Heart right ventricle (tissue), 16 donors: ENCODE measurements at regions not wholly inside any gene's neighbourhood (a gene's known extent, or its start where the extent isn't known, plus 50 kb on each side); places are given as distances from the start of the nearest gene placed in this dataset.

Experiments used
- ATAC-seq, 8 donors: fragments of 200-7000 bp; cut with Tn5 transposase; one replicate each; pipeline ENCODE4 v1.9.1; 2020; ENCODE audit warnings: mild to moderate bottlenecking in 8 of 8, moderate library complexity in 8 of 8, moderate number of reproducible peaks in 1 of 8
- DNase-seq, 2 donors: peaks; one replicate each; pipeline ENCODE4 v3.0.0-alpha.2; 2020
- H3K27ac ChIP-seq, 10 donors: fragments of 200-600 bp; sonication (generic) in 2 of 10; one replicate each; pipeline versions ENCODE4 v1.5.0 to v1.8.0; 2020 to 2022; ENCODE audit warnings: mild to moderate bottlenecking in 3 of 10
- H3K27me3 ChIP-seq, 7 donors: fragments of 200-600 bp; one replicate each; pipeline ENCODE4 v1.8.0; 2021 to 2022; ENCODE audit warnings: mild to moderate bottlenecking in 2 of 7
- H3K36me3 ChIP-seq, 9 donors: fragments of 200-600 bp; sonication (generic) in 1 of 9; one replicate each; pipeline versions ENCODE4 v1.5.0 to v1.8.0; 2020 to 2022; ENCODE audit warnings: mild to moderate bottlenecking in 2 of 9
- H3K4me1 ChIP-seq, 9 donors: fragments of 200-600 bp; sonication (generic) in 1 of 9; one replicate each; pipeline versions ENCODE4 v1.5.0 to v1.8.0; 2020 to 2022; ENCODE audit warnings: mild to moderate bottlenecking in 4 of 9
- H3K4me3 ChIP-seq, 10 donors: fragments of 200-600 bp; sonication (generic) in 2 of 10; one replicate each; pipeline versions ENCODE4 v1.5.0 to v1.8.0; 2020 to 2022; ENCODE audit warnings: mild to moderate bottlenecking in 7 of 10, moderate library complexity in 2 of 10
- H3K9me3 ChIP-seq, 11 donors: fragments of 200-600 bp in 10 of 11; sonication (generic) in 2 of 11; one replicate each; pipeline versions ENCODE4 v1.5.0 to v1.8.0; 2013 to 2022; ENCODE audit warnings: mild to moderate bottlenecking in 2 of 11, control low read depth in 1 of 11, moderate library complexity in 1 of 11
- CTCF ChIP-seq, 9 donors: fragments of 200-600 bp; sonication (generic) in 2 of 9; IDR thresholded peaks; one replicate each; pipeline versions ENCODE4 v1.5.0 to v1.8.0; 2021 to 2022; ENCODE audit warnings: antibody characterized with exemption in 9 of 9, mild to moderate bottlenecking in 5 of 9, moderate library complexity in 1 of 9
- WGBS, 2 donors: extraction: QIAGEN DNeasy Blood & Tissue Kit; methylation state at CpG; one replicate each; pipeline ENCODE4 v1.1.7; 2013; ENCODE audit warnings: inconsistent platforms in 1 of 2; 5-methylcytosine and 5-hydroxymethylcytosine counted together
- intact Hi-C, 10 donors: fragments of 100-400 bp; cut with DNase I; formaldehyde crosslinking; loops; one replicate each; pipeline versions ENCODE4 v1.11.1 to v1.14.2; 2022
- donor health status: Arrhythmogenic right ventricular cardiomyopathy.
- donor health status: ischemic (EF 13 %, LVEDD 7.1; RV severe dilation, severe dysfunction).
- donor health status: healthy with polysubstance abuse.
- donor health status: DM: no; HTN: yes; CAD: no.
- donor health status: DM: no; HTN: no; CAD: no.
- donor health status: ischemic (EF 25% LVEDD 6.9; RV normal size, moderate dysfunction).
- donor health status: ischemic (EF 25% LVEDD 5.7; RV mildly dilated, moderate dysfunction).
- donor health status: healthy.
- donor health status: DM: yes; HTN: yes; CAD: no.
- donor health status: Ischemic cardiomyopathy.
- donor health status: ischemic (EF 35%, LVEDD 5.7; RV mildly dilated, moderate dysfunction).
- donor health status: nonischemic (EF 11% LVEDD 7.7; RV severe dilation, severe dysfunction).
- donor health status: DM: yes; HTN: yes; CAD: no.
- donor health status: PGD.
- donor health status: ischemic (EF 29% LVEDD 5.4; RV normal size, mild dysfunction).
- donor health status: nonischemic (EF 23%, LVEDD 6.1; RV moderate dilation, normal function).

- intact Hi-C loops: no loop called here
- no peak for TF ChIP-seq CTCF (IDR thresholded peaks at IDR 0.05)
Measured at GRCh38 chr14:83798421-83798820, 1731.5 kb upstream of the FLRT2 start.

GRCh38 chr14:83799233-83799632 lies 1730.7 kb upstream of the FLRT2 start:
- intact Hi-C loops: no loop called here
- Histone ChIP-seq H3K9me3 (peaks cover 0 to 5% (median 0%) of the 10 kb centered on the region in 11 donors), H3K27ac (no peak overlapping the region), H3K27me3 (no peaks in the 10 kb centered on the region), H3K4me3 (no peak overlapping the region), H3K4me1 (no peaks in the 10 kb centered on the region), H3K36me3 (no peaks in the 10 kb centered on the region)
- ATAC-seq: no peak
- no peak for TF ChIP-seq CTCF (IDR thresholded peaks at IDR 0.05)
- no peak for DNase-seq

More at GRCh38 chr14:83798421-83798820, 1731.5 kb upstream of the FLRT2 start:
- Histone ChIP-seq H3K36me3 (no peaks in the 10 kb centered on the region), H3K9me3 (peaks cover 0 to 5% (median 0%) of the 10 kb centered on the region in 11 donors), H3K27ac (no peak overlapping the region), H3K4me3 (no peak overlapping the region), H3K27me3 (no peaks in the 10 kb centered on the region), H3K4me1 (no peaks in the 10 kb centered on the region)
- ATAC-seq (no peak), DNase-seq (no peak)
- 48 to 94% methylated on average over 2 of the region's 2 CpGs for WGBS, 2 donors

- TF ChIP-seq CTCF (IDR thresholded peaks at IDR 0.05): no peak
- no peaks in the 10 kb centered on the region for H3K36me3 ChIP-seq
- DNase-seq: no peak
- no peak overlapping the region for H3K4me3 ChIP-seq
- peaks cover 0 to 13% (median 0%) of the 10 kb centered on the region in 9 donors for H3K4me1 ChIP-seq
- intact Hi-C loops: no loop called here
- H3K9me3 ChIP-seq: peaks cover 0 to 4% (median 0%) of the 10 kb centered on the region in 11 donors
- WGBS, 2 donors: 94 to 95% methylated on average over 1 of the region's 1 CpG
- H3K27ac ChIP-seq: no peak overlapping the region
- no peaks in the 10 kb centered on the region for H3K27me3 ChIP-seq
- ATAC-seq: no peak
Measured at GRCh38 chr14:83814896-83815295, 1715.0 kb upstream of the FLRT2 start.

GRCh38 chr14:83816761-83817160 lies 1713.2 kb upstream of the FLRT2 start:
- H3K27ac ChIP-seq: no peak overlapping the region
- H3K36me3 ChIP-seq: no peaks in the 10 kb centered on the region
- WGBS, 2 donors: 39 to 42% methylated on average over 6 of the region's 6 CpGs
- H3K4me3 ChIP-seq: no peak overlapping the region
- no peak for TF ChIP-seq CTCF (IDR thresholded peaks at IDR 0.05)
- H3K9me3 ChIP-seq: peaks cover 0 to 4% (median 0%) of the 10 kb centered on the region in 11 donors
- peaks cover 0 to 13% (median 0%) of the 10 kb centered on the region in 9 donors for H3K4me1 ChIP-seq
- ATAC-seq (no peak), DNase-seq (peak in 1 of 2 donors; percentile 3)
- intact Hi-C loops: no loop called here
- no peaks in the 10 kb centered on the region for H3K27me3 ChIP-seq
